DOHH2 (cell line): ENCODE measurements at regions not wholly inside any gene's neighbourhood (a gene's known extent, or its start where the extent isn't known, plus 50 kb on each side); places are given as distances from the start of the nearest gene placed in this dataset.

Experiments
- H3F3A ChIP-seq: fragments of 200-600 bp; sonication (generic), shearing (Covaris generic); 2 replicates; pipeline ENCODE4 v1.6.0; 2016; ENCODE audit warnings: antibody characterized with exemption, mild to moderate bottlenecking; ENCODE audit not compliant: control insufficient read depth, insufficient read depth
- H3K27ac ChIP-seq: fragments of 200-600 bp; sonication (generic); 2 replicates; pipeline ENCODE4 v1.5.1; 2014; ENCODE audit warnings: low read depth, mild to moderate bottlenecking, low read length, moderate library complexity
- H3K27me3 ChIP-seq: fragments of 200-600 bp; sonication (generic); 2 replicates; pipeline ENCODE4 v1.6.1; 2014; ENCODE audit warnings: mild to moderate bottlenecking, low read length, mixed read lengths; ENCODE audit not compliant: control insufficient read depth
- H3K36me3 ChIP-seq: fragments of 200-600 bp; sonication (generic); 2 replicates; pipeline ENCODE4 v1.6.1; 2014; ENCODE audit warnings: mild to moderate bottlenecking, low read length, moderate library complexity, mixed read lengths; ENCODE audit not compliant: control insufficient read depth
- H3K4me1 ChIP-seq: fragments of 200-600 bp; sonication (generic); 2 replicates; pipeline ENCODE4 v1.6.1; 2014; ENCODE audit warnings: mild to moderate bottlenecking, low read length, mixed read lengths; ENCODE audit not compliant: control insufficient read depth
- H3K4me2 ChIP-seq: fragments of 200-600 bp; sonication (generic); 2 replicates; pipeline ENCODE4 v1.6.0; 2014; ENCODE audit warnings: mild to moderate bottlenecking, low read length, moderate library complexity
- H3K4me3 ChIP-seq: fragments of 200-600 bp; sonication (generic); 2 replicates; pipeline ENCODE4 v1.5.1; 2014; ENCODE audit warnings: mild to moderate bottlenecking, low read length, mixed read lengths
- H3K79me2 ChIP-seq: fragments of 200-600 bp; sonication (generic); 2 replicates; pipeline ENCODE4 v1.6.1; 2014; ENCODE audit warnings: mild to moderate bottlenecking, low read length, mixed read lengths; ENCODE audit not compliant: control insufficient read depth
- H3K9me2 ChIP-seq: fragments of 200-600 bp; sonication (generic); replicated peaks from 2 replicates; pipeline ENCODE4 v1.6.1; 2014; ENCODE audit warnings: mild to moderate bottlenecking, low read length, mixed read lengths; ENCODE audit not compliant: control insufficient read depth
- H3K9me3 ChIP-seq: fragments of 200-600 bp; sonication (generic); 2 replicates; pipeline ENCODE4 v1.6.1; 2014; ENCODE audit warnings: antibody characterized with exemption, low read length, mixed read lengths; ENCODE audit not compliant: control insufficient read depth, insufficient read depth
- H4K20me1 ChIP-seq: fragments of 200-600 bp; sonication (generic); 2 replicates; pipeline ENCODE4 v1.6.0; 2014; ENCODE audit warnings: low read depth, mild to moderate bottlenecking, antibody characterized with exemption, low read length, moderate library complexity; ENCODE audit not compliant: control insufficient read depth, insufficient read depth
- CTCF ChIP-seq: fragments of 200-600 bp; sonication (generic); IDR thresholded peaks from one replicate; pipeline ENCODE4 v1.5.1; 2014; ENCODE audit warnings: antibody characterized with exemption, mild to moderate bottlenecking, low read depth, low read length; ENCODE audit not compliant: poor library complexity, severe bottlenecking
- EZH2phosphoT487 ChIP-seq: fragments of 200-600 bp; sonication (generic); IDR thresholded peaks from 2 replicates; pipeline ENCODE4 v1.6.1; 2017; ENCODE audit warnings: borderline replicate concordance, mild to moderate bottlenecking, antibody characterized with exemption, low read length, moderate library complexity, mixed read lengths

DNA sequence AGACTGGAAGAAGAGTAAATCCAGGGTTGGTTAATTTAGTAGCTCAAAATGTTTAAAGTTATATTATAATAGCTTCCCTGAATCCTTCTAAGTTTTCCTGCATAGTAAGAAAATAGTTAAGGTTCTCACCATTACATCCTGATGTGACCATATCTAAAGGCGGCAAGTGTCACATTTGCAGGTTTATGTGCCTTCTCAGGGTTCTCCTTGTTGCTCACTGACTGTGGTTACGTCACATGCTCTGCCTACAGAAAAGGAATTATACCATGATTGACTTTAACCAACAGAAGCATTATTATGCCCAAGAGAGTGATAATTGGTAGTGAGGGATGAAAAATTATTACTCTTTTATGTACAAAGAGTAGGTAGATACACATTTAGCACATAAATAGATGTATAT, 539.8 kb downstream of the PTPRC start:
- Histone ChIP-seq H3K79me2 (no peaks in the 10 kb centered on the region), H3F3A (no peaks in the 10 kb centered on the region), H3K9me2 (no peaks in the 10 kb centered on the region; the same call in 1 of the 2 replicates), H3K27ac (no peak overlapping the region), H3K4me3 (no peak overlapping the region), H3K4me1 (peaks cover 32% of the 10 kb centered on the region), H3K9me3 (no peaks in the 10 kb centered on the region), H3K4me2 (no peak overlapping the region), H3K27me3 (no peaks in the 10 kb centered on the region), H3K36me3 (no peaks in the 10 kb centered on the region), H4K20me1 (no peaks in the 10 kb centered on the region)
- no peak for TF ChIP-seq CTCF
- no peak for TF ChIP-seq EZH2phosphoT487

- Histone ChIP-seq H3K9me3 (no peaks in the 10 kb centered on the region), H3K4me2 (peak overlapping the region; percentile 50), H3K36me3 (no peaks in the 10 kb centered on the region), H3F3A (no peaks in the 10 kb centered on the region), H3K4me1 (peaks cover 22% of the 10 kb centered on the region), H3K27ac (peak overlapping the region; percentile 60), H3K27me3 (no peaks in the 10 kb centered on the region), H4K20me1 (no peaks in the 10 kb centered on the region), H3K9me2 (no peaks in the 10 kb centered on the region), H3K79me2 (no peaks in the 10 kb centered on the region), H3K4me3 (peak overlapping the region; percentile 9)
- TF ChIP-seq CTCF (no peak), EZH2phosphoT487 (no peak)
Measured at GRCh38 chr1:199182186-199182843, 543.5 kb downstream of the PTPRC start.

- H3K9me3 ChIP-seq, result no peaks in the 10 kb centered on the region
- H3K27ac ChIP-seq, result no peak overlapping the region
- H3K4me3 ChIP-seq, result no peak overlapping the region
- no peaks in the 10 kb centered on the region for H3K27me3 ChIP-seq
- no peak overlapping the region for H3K4me2 ChIP-seq
- H3K9me2 ChIP-seq, result no peaks in the 10 kb centered on the region
- H4K20me1 ChIP-seq, result no peaks in the 10 kb centered on the region
- no peaks in the 10 kb centered on the region for H3K36me3 ChIP-seq
- H3K4me1 ChIP-seq, result peaks cover 22% of the 10 kb centered on the region
- TF ChIP-seq CTCF (no peak), EZH2phosphoT487 (no peak)
- H3F3A ChIP-seq, result no peaks in the 10 kb centered on the region
- H3K79me2 ChIP-seq, result no peaks in the 10 kb centered on the region
Measured at GRCh38 chr1:199184180-199184579, 545.3 kb downstream of the PTPRC start.
